HUES6 (cell line): ENCODE measurements at regions not wholly inside any gene's neighbourhood (a gene's known extent, or its start where the extent isn't known, plus 50 kb on each side); places are given as distances from the start of the nearest gene placed in this dataset.

ENCODE experiments used
- H3K27ac ChIP-seq: 2 replicates; pipeline ENCODE4 v1.7.0; 2013; ENCODE audit warnings: low read depth, mild to moderate bottlenecking, low read length, inconsistent platforms
- H3K27me3 ChIP-seq: 2 replicates; pipeline ENCODE4 v1.6.1; 2013; ENCODE audit warnings: low read length; ENCODE audit not compliant: control insufficient read depth, insufficient read depth
- H3K36me3 ChIP-seq: 2 replicates; pipeline ENCODE4 v1.6.1; 2013; ENCODE audit warnings: low read length; ENCODE audit not compliant: control insufficient read depth, insufficient read depth
- H3K4me1 ChIP-seq: 2 replicates; pipeline ENCODE4 v1.6.1; 2013; ENCODE audit warnings: low read length; ENCODE audit not compliant: control insufficient read depth, insufficient read depth
- H3K4me3 ChIP-seq: 2 replicates; pipeline ENCODE4 v1.5.1; 2013; ENCODE audit warnings: low read depth, low read length
- H3K9ac ChIP-seq: one replicate; pipeline ENCODE4 v1.6.1; 2013; ENCODE audit warnings: mild to moderate bottlenecking, low read length
- H3K9me3 ChIP-seq: 2 replicates; pipeline ENCODE4 v1.6.1; 2013; ENCODE audit warnings: low read depth, low read length; ENCODE audit not compliant: control insufficient read depth, insufficient read depth

DNA sequence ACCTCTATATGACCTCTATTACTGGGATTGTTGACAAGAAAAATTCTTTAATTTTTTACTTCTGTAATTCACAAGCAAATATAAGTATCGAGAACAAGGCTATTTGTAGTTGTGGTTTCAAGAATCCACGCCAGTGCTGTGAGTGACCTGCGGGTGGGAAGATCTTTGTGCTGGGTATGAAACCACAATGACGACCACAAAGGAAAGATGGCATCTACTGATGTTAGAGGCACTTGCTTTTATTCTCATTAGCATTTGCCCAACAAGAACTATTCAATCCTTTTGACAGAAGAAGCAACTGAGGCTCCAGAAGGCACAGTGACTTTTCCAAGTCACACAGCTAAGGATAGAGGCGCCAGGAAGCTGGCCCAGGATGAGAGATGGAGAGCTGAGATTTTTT lies 1054.9 kb downstream of the TBC1D22A start:
- no peaks in the 10 kb centered on the region for H3K4me1 ChIP-seq
- H3K9ac ChIP-seq: no peak overlapping the region
- no peaks in the 10 kb centered on the region; the same call in 1 of the 2 replicates for H3K27me3 ChIP-seq
- H3K9me3 ChIP-seq: peaks cover 70% of the 10 kb centered on the region
- no peak overlapping the region for H3K4me3 ChIP-seq
- H3K27ac ChIP-seq: no peak overlapping the region
- H3K36me3 ChIP-seq: no peaks in the 10 kb centered on the region

DNA sequence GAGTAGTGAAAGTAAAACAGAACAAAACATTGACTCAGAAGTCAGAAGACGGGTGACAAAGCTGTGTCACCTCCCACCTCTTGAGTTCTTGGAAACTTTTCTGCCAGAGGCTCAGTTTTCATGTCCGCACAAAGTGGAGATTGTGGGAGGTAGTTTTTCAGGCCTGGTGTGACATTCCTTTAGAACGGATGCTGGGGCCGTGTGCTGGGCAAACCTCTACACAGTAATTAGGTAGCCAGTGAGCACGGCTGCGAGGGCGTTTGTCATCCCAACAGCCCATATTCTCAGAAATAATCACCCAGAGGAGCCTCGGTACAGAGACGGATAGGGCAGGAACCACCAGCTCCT lies 1054.4 kb downstream of the TBC1D22A start:
- H3K4me1 ChIP-seq: no peaks in the 10 kb centered on the region
- H3K9me3 ChIP-seq: peaks cover 72% of the 10 kb centered on the region
- H3K4me3 ChIP-seq: no peak overlapping the region
- H3K27ac ChIP-seq: no peak overlapping the region
- H3K27me3 ChIP-seq: no peaks in the 10 kb centered on the region; the same call in 1 of the 2 replicates
- H3K9ac ChIP-seq: no peak overlapping the region
- H3K36me3 ChIP-seq: no peaks in the 10 kb centered on the region

DNA sequence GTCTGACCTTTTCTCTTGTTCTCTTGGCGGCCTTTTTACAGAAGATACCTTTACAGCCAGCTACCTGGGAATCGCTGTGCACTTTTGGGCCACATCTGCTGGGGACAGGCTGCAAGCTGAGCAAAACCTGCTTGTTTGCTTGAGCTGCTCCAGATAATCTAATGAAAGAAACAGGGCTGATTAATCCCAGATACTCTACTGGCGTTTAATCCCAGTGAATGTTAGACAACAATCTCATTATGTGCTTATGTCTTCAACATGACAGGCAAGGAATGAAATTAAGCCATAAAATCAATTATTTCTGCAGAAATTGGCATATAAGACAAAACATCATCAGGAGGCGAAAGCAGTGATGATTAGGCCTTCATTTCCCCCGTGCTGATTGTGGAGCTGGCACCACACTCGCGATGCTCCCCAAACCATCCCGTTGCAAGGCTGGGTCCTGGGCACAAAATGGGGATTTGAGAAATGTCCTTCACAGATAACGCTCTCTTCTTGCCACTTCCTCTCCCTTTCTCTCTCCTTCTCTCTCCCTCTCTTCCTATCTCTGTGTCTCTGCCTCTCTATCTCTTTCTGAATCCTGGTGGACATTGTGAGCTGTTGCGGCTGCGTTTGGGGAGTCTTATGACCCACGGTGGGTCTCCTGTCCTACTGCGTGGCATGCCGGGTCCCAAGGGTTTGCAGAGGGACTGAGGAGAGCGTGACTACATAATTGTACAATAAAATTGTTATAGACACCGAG lies 1053.8 kb downstream of the TBC1D22A start:
- H3K27ac ChIP-seq: no peak overlapping the region
- H3K36me3 ChIP-seq: no peaks in the 10 kb centered on the region
- no peaks in the 10 kb centered on the region; the same call in 1 of the 2 replicates for H3K27me3 ChIP-seq
- no peak overlapping the region for H3K9ac ChIP-seq
- H3K4me3 ChIP-seq: no peak overlapping the region
- H3K4me1 ChIP-seq: no peaks in the 10 kb centered on the region
- H3K9me3 ChIP-seq: peaks cover 73% of the 10 kb centered on the region

DNA sequence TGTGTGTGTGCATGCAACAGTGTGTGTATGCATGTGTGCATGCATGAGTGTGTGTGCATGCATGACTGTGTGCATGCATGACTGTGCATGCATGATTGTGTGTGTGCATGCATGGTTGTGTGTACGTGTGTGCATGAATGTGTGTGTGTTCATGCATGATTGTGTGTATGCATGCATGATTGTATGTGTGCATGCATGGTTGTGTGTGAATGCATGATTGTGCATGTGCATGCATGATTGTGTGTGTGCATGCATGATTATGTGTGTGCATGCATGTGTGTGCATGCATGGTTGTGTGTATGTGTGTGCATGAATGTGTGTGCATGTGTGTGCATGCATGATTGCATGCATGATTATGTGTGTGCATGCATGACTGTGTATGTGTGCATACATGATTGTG lies 1052.0 kb downstream of the TBC1D22A start:
- Histone ChIP-seq H3K27me3 (no peaks in the 10 kb centered on the region; the same call in 1 of the 2 replicates), H3K36me3 (no peaks in the 10 kb centered on the region), H3K4me3 (no peak overlapping the region; the same call in 1 of the 2 replicates), H3K9ac (no peak overlapping the region), H3K9me3 (peaks cover 81% of the 10 kb centered on the region), H3K27ac (no peak overlapping the region), H3K4me1 (no peaks in the 10 kb centered on the region)

DNA sequence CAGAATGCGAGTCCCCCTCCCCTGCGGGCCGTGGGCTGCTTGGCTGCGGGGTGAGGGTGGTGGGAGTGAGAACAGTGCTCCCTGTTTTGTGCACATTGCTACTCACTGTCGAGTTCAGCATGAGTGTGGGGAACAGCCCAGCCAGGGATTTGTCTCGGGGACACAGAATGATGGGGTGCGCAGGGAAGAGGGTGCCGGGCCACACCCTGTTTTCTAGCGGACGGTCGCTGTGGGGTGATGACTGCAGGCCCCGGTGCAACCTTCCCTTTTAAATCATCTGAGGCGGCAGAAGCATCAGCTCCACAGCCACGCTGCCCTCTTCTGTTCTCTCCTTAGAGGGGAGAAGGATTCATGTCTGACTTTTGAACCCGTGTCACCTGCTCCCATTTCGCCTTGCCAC lies 1051.2 kb downstream of the TBC1D22A start:
- Histone ChIP-seq H3K27ac (no peak overlapping the region), H3K27me3 (no peaks in the 10 kb centered on the region; the same call in 1 of the 2 replicates), H3K36me3 (no peaks in the 10 kb centered on the region), H3K9me3 (peaks cover 86% of the 10 kb centered on the region), H3K4me3 (no peak overlapping the region), H3K4me1 (no peaks in the 10 kb centered on the region), H3K9ac (no peak overlapping the region)

DNA sequence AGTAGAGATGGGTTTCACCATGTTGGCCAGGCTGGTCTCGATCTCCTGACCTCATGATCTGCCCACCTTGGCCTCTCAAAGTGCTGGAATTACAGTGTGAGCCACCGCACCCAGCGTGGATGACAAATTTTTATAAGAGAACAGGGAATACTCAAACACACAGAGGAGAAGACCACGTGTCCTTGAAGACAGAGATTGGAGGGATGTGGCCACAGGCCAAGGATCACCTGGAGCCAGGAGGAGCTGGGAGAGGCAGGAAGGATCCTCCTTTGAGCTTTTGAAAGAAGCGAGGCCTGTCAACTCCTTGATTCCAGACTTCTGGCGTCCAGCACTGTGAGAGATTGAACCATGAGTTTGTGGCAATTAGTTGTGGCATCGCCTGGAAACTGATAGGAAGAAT lies 1049.5 kb downstream of the TBC1D22A start:
- Histone ChIP-seq H3K4me3 (no peak overlapping the region), H3K9ac (no peak overlapping the region), H3K27ac (no peak overlapping the region), H3K9me3 (peaks cover 86% of the 10 kb centered on the region; the same call in 1 of the 2 replicates), H3K27me3 (no peaks in the 10 kb centered on the region; the same call in 1 of the 2 replicates), H3K4me1 (0 out of 2 replicates have a peak, but pooled peaks cover 8% of the 10 kb centered on the region), H3K36me3 (no peaks in the 10 kb centered on the region)

DNA sequence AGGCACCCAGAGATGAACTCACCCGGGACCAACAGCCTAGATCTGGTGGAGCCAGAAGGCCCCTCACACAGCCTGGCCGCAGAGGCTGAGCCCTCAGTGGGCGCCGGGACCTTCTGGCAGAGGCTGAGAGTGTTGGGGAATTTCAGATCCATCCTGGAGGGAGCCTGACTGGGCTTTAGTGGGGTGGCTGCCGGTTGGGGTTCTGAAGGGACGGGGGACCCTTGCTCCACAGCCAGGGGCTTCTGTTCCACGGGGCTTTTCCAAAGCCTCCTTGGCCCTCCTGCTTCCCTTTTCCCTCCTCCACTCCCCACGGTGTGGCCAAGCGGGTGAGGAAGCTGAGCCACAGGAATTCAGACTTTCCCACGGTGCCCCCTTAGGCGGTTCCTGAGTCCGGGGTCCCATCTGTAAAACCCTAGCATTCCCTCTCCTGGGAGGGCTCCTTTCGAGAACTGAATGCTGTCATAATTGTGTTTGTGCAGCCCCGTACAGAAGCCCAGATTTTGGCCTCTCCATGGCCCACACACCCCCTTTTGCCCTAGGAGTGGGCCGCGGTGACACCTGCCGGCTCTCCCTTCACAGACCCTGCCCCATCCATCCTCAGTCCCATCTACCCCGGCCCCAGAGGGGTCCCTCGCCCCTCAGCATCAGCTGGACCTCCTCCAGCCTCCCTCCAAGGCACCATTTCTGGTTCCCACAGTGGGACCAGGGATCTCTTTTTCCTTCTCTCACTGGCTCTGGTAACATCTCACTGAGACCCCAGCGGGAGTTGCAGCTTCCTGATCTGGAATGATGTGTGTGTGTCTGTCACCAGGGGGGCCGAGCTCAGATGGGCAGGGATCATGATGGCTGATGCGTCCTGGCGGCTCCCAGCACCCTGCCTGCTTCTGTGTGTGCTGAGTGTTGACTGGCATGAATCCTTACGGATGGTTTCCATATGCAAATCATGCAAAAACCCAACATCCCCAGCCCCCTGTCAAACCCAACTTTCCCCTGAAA lies 1048.4 kb downstream of the TBC1D22A start:
- Histone ChIP-seq H3K36me3 (no peaks in the 10 kb centered on the region), H3K27ac (no peak overlapping the region), H3K4me1 (0 out of 2 replicates have a peak, but pooled peaks cover 8% of the 10 kb centered on the region), H3K27me3 (no peaks in the 10 kb centered on the region; the same call in 1 of the 2 replicates), H3K4me3 (no peak overlapping the region), H3K9ac (no peak overlapping the region), H3K9me3 (peaks cover 85% of the 10 kb centered on the region; the same call in 1 of the 2 replicates)

DNA sequence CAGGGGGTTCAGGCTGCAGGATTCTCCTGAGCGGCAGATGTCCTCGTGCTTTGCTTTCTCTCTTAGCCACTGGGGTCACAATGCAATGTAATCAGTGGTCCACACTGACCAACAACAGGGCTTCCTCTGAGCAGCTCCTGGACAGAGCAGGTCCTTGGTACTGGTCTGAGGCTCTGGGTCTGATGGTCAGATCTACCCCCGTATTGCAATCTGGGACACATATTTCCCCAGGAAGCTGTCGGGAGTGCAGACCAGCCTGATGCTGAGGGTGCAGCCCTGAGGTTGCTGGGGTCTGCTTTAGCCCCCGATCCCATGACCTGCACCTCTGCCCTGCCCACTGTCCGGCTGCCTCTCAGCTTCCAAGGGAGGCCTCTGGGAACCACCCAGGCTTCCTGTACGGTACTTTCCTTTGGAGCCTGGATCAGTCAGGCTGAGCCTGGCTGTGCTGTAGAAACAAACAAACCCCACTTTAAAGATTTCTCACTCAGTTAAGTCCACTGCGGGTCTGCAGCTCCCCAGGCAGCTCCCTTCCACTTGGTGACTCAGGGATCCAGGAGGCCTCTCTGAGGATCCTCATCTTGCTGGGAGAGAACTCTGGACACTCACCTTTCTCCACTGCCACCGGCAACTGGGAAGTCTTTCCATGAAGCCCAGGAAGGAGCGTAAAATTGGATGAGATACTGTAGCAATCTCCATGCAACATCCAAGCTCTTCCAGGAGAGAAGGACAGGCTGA lies 1046.6 kb downstream of the TBC1D22A start:
- Histone ChIP-seq H3K9me3 (peaks cover 88% of the 10 kb centered on the region; the same call in 1 of the 2 replicates), H3K27me3 (no peaks in the 10 kb centered on the region; the same call in 1 of the 2 replicates), H3K27ac (no peak overlapping the region), H3K9ac (no peak overlapping the region), H3K4me1 (0 out of 2 replicates have a peak, but pooled peaks cover 8% of the 10 kb centered on the region), H3K36me3 (no peaks in the 10 kb centered on the region), H3K4me3 (no peak overlapping the region)

DNA sequence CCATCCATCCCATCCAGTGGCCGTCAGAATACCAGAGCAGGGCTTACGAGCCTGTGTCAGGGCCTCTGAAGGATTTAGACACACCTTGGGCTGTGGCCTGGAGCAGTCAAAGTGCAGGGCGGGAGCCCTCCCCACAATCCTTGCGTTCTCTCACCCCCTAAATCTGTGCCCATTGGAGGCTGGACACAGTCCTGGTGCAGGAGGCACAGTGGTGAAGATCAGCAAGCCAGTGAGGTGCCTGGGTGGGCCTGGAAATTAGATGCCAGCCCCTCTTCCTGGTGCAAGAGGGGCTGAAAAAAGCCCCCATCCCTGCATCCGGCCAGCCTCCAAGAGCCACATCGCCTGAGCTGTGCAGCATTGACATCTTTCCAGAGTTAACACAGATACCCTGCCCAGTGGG lies 1045.8 kb downstream of the TBC1D22A start:
- H3K4me1 ChIP-seq: 0 out of 2 replicates have a peak, but pooled peaks cover 8% of the 10 kb centered on the region
- H3K27me3 ChIP-seq: no peaks in the 10 kb centered on the region; the same call in 1 of the 2 replicates
- H3K9me3 ChIP-seq: peaks cover 85% of the 10 kb centered on the region; the same call in 1 of the 2 replicates
- no peaks in the 10 kb centered on the region for H3K36me3 ChIP-seq
- no peak overlapping the region for H3K27ac ChIP-seq
- H3K4me3 ChIP-seq: no peak overlapping the region
- H3K9ac ChIP-seq: no peak overlapping the region

DNA sequence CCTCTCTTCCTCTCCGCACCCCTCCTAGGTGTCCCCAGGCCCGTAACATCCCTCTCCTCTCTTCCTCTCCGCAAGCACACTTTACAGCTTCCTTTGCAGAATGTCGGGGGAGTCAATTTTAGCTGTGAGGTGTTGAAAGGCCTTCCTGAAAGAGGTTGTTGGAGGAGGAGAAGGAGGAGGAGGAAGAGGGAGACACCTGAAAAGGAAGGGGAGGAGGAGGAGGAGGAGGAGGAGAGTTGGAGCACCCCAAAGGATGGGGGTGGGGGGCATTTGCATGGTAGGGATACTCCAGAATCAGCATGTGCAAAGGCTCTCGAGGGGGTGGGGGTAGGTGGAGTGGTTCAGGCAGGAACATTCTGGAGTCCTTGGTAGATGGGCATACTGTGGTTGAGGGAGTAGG lies 1045.1 kb downstream of the TBC1D22A start:
- Histone ChIP-seq H3K27ac (no peak overlapping the region), H3K27me3 (no peaks in the 10 kb centered on the region), H3K9me3 (peaks cover 82% of the 10 kb centered on the region; the same call in 1 of the 2 replicates), H3K9ac (no peak overlapping the region), H3K4me1 (0 out of 2 replicates have a peak, but pooled peaks cover 8% of the 10 kb centered on the region), H3K4me3 (no peak overlapping the region), H3K36me3 (no peaks in the 10 kb centered on the region)
